HG02642 (cell line): ENCODE measurements at regions not wholly inside any gene's neighbourhood (a gene's known extent, or its start where the extent isn't known, plus 50 kb on each side); places are given as distances from the start of the nearest gene placed in this dataset.

Experiments
- ATAC-seq: cut with Tn5 transposase; IDR thresholded peaks from one replicate; pipeline ENCODE4 v1.9.1; 2021; ENCODE audit warnings: mild to moderate bottlenecking; ENCODE audit not compliant: unreplicated experiment, poor library complexity

DNA sequence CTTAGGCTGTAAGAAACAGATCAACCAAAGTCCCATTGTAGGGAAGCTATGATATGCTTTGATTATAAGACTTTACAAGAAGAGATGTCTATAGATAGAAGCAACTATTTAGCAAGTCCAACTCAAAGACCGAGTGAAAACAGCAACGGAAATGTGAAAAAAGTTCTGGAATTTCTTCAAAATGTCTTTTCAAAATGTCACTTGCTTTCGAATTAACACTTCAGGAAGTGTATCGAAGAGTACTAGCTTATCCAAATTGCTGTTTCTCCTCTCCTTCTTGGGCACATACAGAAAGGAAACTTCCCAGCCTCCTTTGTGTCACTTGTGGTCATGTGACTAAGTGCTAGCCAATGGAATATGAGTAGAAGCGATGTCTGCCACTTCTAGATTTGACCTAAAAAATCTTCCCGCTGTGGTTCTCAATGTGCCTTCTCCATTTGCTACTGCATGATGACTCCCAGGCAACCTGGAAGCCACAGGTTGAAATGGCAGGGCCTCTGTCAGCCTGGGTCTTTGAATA lies 89.9 kb downstream of the TSEN15 start:
- ATAC-seq = no peak

DNA sequence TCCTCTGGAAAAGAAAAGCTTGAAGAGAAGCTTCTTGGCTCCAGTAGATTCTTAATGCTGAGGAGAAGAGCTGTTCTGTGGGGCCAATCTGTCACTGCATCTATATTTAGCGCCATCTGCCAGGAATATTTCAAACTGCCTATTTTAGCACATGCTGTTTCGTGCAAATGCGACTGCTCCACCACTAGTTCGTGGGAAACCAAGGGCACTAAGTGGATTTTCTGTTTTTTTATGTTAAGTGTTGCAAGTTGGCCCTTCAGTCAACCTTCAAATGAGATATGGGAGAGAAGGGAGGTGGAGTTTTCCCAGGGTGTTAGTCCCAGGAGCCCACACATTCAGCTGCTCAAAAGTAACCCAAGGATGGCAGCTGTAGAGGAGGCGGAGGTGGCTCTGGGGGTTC lies 91.9 kb downstream of the TSEN15 start:
- ATAC-seq = no peak

DNA sequence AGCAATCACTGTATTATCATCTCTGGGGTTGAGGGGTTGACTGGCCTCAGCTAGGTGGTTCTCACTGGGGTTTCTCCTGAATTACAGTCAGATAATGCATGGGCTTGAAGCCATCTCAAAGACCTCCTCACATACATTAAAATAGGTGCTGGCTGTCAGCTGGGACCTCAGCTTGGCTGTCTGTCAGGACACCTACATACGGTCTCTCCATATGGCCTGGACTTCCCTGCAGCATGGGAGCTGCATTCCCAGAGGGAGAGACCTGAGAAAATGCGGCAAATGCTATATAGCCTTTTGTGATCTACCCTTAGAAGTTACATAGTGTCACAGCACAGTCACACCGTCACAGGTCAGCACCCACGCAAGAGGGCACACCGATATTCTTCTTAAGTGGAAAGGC lies 93.6 kb downstream of the TSEN15 start:
- no peak for ATAC-seq

DNA sequence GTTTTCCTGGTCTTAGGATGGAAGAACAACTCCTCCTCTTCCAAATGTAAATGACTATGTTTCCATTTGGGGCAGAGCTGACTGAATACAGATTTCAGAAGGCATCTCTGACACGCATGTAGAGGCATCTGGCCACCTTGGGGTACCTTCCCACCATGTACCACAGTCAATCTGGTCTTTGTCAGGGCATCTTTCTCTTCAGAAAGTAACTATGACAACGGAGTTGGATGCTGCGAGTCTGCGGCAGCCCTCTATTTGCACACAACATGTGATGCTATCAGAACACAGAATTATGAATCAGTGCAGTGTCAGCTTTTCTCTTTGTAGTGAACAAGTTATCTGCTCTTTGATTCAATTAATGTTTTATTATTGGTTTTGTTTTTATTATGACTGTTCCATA lies 94.7 kb downstream of the TSEN15 start:
- no peak for ATAC-seq

DNA sequence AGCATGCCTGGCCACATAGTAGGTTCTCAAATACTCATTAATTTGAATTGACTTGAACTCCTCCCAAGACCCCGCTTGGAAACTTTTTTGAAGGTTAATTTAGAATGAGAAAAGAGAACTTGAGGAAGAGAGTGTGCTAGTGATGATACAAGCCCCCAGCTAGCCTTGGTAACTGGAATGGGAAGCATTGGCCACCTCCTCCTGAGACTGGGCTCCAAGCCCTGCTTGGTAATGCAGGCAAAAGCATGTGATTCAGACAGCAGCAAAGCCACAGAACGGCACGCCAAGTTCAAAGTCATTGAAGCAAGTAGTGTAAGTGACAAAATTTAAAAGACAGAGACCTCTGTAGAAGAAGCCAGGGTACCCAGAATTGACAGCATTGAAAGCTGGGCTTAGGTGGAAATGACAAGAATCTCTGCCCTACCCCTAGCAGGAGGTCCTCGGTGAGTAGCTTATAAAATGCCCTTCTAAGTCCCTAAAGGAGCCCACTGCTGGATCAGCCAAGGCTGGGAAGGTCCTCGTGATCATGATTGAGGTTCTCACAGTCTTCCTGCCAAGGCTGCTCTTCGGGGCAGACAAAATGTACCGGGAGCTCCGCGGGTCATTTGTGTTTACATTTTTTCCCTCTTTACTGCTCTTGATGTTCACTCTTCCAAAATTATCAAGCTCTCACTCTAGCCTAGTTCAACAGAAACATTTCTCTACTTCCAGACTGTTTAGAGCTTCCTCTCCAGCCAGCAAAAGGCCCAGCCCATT lies 99.4 kb downstream of the TSEN15 start:
- ATAC-seq = no peak

DNA sequence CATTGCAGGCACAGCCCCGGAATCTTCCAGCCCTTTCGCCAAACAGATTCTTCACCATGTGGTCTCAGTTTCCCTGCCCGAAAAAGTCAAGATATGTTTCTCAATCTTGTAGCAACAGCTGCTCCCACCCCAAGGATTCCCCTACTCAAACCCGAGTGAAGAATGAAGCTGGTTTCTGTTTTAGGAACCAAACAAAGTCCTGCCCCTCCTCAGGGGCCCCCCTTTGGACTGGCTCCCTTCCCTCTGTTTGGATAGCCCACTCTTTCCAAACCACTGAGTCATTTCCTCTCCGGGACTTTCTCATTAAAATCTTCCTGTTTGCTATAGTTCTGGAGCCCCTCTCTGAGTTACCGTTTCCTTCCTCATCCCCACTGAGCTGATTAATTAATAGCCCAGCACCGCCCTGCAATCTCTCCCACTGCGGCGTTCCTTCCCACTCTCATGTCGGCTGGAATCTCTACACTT lies 100.9 kb downstream of the TSEN15 start:
- no peak for ATAC-seq

DNA sequence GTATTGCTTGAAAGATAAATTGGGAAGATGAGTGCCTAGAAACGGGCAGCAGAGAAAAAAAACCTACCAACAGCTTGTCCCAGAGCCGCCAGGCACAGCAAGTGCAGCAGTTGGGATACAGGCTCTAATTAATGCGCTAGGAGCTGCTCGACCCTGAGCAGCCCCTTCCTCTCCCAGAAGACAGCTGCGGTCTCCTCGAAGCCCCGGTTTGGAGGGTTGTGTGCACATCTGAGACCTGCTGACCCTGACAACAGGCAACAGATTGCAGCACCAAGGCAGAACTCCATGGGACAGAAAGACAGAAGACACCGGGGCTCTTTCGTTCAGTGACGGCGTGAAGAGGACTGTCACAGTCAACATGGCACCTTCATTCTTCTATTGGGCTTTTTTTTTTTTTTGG lies 101.4 kb downstream of the TSEN15 start:
- ATAC-seq = no peak

DNA sequence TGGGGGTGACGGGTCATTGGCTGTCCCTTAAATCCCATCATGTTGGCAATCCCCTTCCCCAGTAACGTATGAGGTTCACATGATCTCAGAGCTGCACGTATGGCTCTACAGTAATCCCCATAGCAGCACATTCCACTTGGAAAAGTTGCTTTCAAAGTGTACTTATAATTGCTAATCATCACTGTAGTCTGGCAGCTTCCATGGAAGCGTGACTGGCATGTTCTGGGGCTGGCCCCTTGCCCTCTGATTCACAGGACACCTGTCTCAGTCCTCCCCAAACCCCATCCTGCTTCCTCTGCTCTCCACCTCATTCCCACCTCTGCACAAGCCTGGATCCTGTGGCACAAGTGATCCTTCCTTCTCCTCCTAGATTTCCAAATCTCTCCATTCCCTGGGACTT lies 102.2 kb downstream of the TSEN15 start:
- ATAC-seq = no peak

DNA sequence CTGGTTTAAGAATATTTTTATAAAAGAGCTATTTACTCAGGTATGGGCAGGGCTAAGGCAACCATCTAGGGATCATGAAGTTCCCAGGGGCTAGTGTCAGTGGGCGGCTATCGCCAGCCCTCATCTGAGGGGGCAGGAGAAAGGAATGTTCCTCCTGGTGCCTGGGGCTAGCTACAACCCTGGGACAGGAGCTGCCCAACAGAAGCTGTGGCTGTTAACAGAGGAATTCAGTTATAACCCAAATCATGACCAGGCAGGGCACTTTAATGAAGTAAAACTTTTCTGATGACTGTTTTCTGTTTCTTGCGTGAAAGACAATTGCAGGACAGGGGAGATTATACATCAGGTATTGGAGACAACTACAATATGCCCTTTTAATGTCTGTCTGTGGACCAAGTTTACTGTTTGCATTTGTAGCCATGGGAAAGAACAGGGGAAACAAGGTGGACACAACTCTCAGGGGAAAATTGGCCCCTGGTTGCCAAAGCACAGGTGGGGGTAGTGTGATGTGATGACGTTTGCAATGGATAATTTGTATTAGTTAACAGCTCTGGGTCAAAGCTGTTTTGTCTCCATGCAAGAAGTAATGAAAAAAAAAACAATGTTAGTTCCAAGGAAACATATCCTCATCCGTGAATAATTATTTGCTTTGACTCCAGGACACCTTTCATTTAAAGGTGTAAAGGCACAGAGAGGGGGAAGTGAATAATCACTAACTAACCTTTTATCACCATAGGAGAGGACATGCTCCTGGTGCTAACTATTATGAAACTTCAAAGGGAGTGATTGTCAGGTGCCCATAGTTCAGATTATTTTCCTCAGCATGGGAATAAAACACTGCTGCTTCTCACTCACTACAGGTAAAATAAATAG lies 105.2 kb downstream of the TSEN15 start:
- no peak for ATAC-seq

DNA sequence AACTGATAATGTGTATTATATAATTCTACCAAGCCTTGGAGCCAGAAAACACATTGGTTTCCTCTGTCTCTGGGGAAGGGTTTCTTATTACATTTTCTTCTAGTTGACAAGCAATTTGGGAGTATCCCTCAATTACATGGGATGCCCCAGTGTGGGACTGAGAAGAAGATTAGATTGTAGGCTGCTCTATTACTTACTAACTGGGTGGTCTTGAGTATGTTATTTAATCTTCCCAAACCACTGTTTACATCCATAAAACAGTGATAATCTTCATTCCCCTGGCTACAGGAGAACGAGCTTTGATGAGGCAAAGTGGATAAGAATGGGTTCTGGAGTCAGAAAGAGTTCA lies 105.8 kb downstream of the TSEN15 start:
- ATAC-seq = no peak

DNA sequence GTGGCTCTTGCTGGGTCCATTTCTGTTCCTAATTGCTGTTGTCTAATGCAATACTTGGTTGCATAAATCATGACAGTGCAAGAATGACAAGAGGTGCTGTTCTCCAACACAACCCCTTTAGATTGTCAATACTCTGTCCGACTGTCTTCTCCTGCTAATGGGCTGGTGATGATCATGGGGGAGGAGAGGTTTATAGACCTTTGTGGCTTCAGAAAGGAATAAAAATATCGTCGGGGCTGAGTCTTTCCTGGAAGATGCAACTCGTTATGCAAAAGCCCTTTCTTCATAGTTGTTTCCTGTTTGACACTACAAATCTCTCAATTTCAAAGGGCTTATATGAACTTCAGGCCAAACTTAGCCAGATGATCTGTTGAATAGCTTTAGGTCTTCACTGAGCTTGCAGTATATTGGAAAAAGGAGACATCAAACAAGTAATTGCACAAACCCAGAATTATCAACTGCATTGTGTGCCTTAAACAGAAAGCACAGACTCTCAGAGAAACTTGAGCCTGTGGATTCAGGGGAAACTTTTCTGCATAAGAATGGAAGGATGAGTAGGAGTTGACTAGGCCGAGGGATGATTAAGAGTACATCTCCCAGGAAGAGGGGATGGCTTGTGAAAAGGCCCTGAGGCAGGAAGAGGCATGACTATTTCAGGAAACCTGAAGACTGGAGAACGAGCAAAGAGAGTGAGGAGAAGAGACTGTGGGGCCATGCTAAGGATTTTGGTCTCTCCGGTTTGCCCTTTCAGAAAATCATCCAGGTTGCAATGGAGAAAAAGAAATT lies 107.6 kb downstream of the TSEN15 start:
- ATAC-seq = no peak

DNA sequence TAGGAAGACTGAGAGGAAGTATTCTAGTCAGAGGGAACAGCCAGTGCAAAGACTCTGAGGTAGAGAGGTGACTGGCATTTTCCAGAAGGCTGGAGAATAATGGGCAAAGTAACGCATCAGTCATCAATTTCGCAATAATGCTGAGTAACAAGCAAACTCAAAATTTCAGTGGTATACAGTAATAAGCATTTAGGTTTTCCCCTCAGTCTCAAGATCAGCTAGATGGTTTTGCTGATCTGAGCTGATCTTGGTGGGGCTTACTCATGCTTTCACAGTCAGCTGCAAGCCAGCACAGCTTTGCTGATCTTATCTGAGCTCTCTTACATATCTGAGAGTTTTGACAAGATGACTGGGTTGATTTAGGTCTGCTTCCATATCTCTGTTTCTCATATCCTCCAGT lies 108.7 kb downstream of the TSEN15 start:
- peak; percentile 51 for ATAC-seq

DNA sequence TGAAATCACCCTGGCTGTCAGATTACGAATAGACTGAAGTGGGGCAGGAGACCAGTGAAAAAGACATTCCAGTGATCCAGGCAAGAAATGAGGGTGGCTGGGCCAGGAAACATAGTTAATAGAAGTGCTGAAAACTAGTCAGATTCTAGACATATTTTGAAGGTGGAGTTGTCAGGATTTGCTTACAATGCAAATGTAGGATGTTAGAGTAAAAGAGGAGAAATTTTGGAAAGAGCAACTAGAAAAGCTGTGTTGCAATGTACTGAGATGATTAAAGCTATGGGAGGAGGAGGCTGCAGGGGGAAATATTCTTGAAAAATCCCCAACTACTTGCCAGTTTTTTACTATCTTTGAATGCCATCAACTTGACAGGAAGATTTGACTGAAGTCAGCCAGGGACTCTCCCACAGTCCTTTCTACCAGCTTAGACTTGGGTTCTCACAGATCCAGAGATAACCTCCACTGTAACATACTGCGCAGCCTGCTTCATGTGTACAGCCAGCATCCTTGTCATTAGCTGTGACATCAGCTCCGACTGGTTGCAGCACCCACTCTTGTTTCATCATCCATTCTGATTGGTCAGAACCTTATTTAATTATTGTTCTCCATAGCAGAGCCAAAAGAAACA lies 109.7 kb downstream of the TSEN15 start:
- no peak for ATAC-seq

DNA sequence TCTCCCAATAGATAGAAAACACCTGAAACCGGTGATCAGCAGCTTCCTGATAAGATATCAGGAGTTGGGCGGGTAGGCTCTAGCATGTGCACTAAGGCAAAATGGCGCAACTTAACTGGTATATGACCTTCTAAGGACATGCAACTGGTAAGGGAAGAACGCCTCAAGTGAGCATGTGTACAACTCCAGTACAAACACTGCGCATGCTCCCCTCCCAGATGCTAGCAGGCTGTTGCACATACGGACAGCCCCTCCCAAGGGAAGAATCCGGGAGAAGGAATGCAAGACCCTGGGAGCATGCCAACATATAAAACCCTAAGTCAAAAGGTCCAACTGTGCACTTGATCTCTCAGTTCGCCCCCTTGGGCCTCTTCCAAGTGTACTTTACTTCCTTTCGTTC lies 110.8 kb downstream of the TSEN15 start:
- ATAC-seq = no peak

DNA sequence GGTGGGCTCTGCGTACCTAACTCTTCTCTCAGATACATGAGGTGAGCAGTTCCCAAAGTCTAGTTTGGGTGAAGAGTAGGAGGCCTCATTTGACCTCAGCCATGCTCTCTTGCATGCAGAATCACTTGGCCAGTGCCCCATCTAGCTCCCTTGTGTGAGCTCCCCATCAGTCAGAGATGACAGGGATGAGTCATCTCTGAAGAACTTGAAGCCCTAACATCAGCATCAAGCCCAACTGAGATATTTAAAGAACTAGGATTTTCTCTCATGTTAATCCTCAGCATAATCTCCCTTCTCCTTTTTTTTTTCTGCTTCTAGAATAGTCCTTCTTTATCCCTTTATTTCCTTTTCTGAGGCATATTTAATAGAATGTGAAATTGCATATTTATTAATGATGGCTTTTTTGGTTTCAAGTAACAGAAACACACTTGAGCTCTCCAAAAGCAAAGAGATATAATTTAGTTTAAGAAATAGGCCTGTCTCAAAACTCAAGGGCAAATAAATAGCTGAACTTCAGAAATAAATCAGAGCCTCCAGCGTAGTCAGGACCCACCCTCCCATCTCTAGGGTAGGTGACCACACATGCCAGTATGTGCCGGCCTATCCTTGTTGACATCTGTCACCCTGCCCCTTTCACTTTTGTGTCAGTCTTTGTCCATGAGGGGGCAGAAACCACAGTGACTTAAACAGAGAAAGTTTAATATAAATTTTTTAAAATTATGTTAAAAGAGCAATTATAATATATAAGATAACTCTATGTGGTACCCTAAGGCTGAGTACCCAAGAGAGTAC lies 112.3 kb downstream of the TSEN15 start:
- ATAC-seq = no peak

DNA sequence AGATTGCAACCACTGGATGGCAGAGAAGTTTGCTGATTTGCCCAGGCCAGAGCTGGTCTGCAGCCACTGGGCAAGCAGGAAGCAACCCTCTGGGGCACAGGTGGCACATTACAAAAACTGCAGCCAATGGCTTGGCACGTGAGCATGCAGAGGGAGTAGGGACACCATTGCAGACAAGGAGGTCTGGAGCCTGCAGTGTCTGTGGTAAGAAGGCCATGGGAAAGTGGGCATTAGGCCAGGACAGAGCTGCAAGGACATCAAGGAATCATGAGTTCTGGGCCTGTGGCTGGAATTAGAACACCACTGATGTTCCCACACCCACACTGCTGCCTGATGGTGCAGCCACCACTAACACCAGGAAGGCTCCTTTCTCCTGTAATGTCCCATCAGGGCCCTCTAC lies 113.0 kb downstream of the TSEN15 start:
- no peak for ATAC-seq

DNA sequence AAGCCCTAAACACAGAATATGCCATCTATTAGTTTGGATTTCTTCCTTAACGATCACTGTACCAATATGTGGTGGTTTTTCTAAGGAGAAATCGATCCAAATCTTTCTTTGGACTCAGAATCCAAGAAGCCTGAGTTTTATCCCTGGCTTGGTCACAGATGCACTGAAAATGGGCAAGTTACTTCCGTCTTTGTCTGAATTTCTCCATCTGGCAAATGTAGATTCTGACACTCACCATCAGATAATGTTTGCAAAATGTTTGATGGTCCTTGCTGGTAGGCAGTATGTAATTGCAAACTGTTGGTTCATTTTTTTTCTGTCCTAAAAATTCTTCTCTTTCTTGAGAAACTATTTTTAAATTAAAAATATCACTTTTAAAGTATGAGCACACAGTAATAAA lies 115.0 kb downstream of the TSEN15 start:
- ATAC-seq = no peak

DNA sequence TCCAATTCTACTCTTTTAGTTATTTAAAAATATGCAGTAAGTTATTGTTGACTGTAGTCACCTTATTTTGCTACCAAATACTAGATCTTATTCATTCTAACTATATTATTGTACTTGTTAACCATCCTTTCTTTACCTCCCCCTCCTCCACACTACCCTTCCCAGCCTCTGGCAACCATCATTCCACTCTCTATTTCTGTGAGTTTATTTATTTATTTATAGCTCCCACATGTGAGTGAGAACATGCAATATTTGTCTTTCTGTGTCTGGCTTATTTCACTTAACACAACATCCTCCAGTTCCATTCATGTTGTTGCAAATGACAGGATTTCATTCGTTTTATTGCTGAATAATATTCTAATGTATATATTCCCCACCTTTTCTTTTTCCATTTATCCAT lies 115.8 kb downstream of the TSEN15 start:
- no peak for ATAC-seq

DNA sequence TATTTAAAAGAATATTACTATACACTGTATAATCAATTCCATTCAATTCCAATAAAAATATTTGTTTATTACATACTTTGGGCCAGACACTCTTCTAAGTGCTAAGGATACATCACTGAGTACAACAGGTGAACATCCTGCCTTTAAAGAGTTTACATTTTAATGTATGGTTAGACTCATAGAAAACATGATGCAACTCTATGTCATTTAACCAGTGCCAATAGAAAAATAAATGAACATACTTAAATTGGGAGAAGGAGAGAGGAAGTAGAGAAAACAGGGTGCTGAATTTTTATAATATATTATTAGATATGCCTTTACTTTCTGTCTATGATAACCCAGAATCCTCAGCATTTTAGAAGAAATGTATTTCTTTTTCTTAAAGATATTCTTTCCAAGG lies 119.2 kb downstream of the TSEN15 start:
- ATAC-seq = no peak

DNA sequence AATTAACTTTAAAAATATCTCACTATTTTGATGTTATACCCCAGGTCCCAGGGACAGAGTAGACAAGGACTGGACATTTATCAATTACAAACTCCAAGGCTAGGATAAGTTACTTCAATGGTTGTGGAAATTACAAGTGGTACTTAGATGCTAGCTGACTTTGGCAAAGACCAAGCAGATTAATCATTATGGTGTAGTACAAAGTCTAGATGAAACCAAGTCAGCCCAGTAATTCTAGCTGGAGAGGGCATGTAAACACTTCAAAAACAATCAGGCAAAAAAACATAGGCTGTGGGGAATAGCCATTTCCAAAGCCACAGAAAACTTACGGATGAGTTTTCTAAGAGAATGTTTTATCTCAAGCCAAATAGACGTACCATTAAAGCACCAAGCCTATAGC lies 124.5 kb downstream of the TSEN15 start:
- ATAC-seq = no peak
